GM23338 (cell line): ENCODE measurements at regions not wholly inside any gene's neighbourhood (a gene's known extent, or its start where the extent isn't known, plus 50 kb on each side); places are given as distances from the start of the nearest gene placed in this dataset.

Source experiments
- ATAC-seq: fragments of 200-7000 bp; cut with Tn5 transposase; 3 replicates; pipeline ENCODE4 v1.9.1; 2020
- DNase-seq: peaks from one replicate; pipeline ENCODE4 v3.0.0-alpha.2; 2015; ENCODE audit warnings: low spot score
- H2AFZ ChIP-seq: fragments of 200-600 bp; sonication (generic); 2 replicates; pipeline ENCODE4 v1.8.0; 2016; ENCODE audit warnings: antibody characterized with exemption, mild to moderate bottlenecking, moderate library complexity
- H3F3A ChIP-seq: fragments of 200-600 bp; sonication (generic); replicated peaks from 2 replicates; pipeline ENCODE4 v1.8.0; 2017; ENCODE audit warnings: antibody characterized with exemption, mixed run types, low read depth
- H3K27ac ChIP-seq: fragments of 200-600 bp; sonication (generic); 2 replicates; pipeline ENCODE4 v1.6.1; 2016; ENCODE audit warnings: low read depth
- H3K27me3 ChIP-seq: fragments of 200-600 bp; sonication (generic); 2 replicates; pipeline ENCODE4 v1.8.0; 2016; ENCODE audit warnings: mild to moderate bottlenecking, mixed run types, moderate library complexity; ENCODE audit not compliant: insufficient read depth
- H3K36me3 ChIP-seq: fragments of 200-600 bp; sonication (generic); 2 replicates; pipeline ENCODE4 v1.8.0; 2016; ENCODE audit warnings: mild to moderate bottlenecking; ENCODE audit not compliant: insufficient read depth
- H3K4me1 ChIP-seq: fragments of 200-600 bp; sonication (generic); 2 replicates; pipeline ENCODE4 v1.8.0; 2016; ENCODE audit warnings: mild to moderate bottlenecking, moderate library complexity; ENCODE audit not compliant: insufficient read depth
- H3K4me2 ChIP-seq: fragments of 200-600 bp; sonication (generic); 2 replicates; pipeline ENCODE4 v1.7.1; 2017; ENCODE audit warnings: mixed run types
- H3K4me3 ChIP-seq: fragments of 200-600 bp; sonication (generic); 2 replicates; pipeline ENCODE4 v1.6.1; 2016; ENCODE audit warnings: mixed run types
- H3K79me2 ChIP-seq: fragments of 200-600 bp; sonication (generic); replicated peaks from 2 replicates; pipeline ENCODE4 v1.8.0; 2017; ENCODE audit warnings: mild to moderate bottlenecking; ENCODE audit not compliant: insufficient read depth
- H3K9me2 ChIP-seq: fragments of 200-600 bp; sonication (generic); 2 replicates; pipeline ENCODE4 v1.8.0; 2017; ENCODE audit not compliant: insufficient read depth
- H4K20me1 ChIP-seq: fragments of 200-600 bp; sonication (generic); replicated peaks from 2 replicates; pipeline ENCODE4 v1.8.0; 2017; ENCODE audit warnings: mild to moderate bottlenecking; ENCODE audit not compliant: insufficient read depth
- H3K27ac Mint-ChIP-seq: 2 replicates; pipeline ENCODE4 v1.8.0; 2020; ENCODE audit warnings: inconsistent platforms, mild to moderate bottlenecking, moderate library complexity, mixed read lengths
- H3K27me3 Mint-ChIP-seq: 3 replicates; pipeline ENCODE4 v1.8.0; 2022; ENCODE audit warnings: low read depth, mild to moderate bottlenecking, moderate library complexity, mixed read lengths, inconsistent platforms; ENCODE audit not compliant: insufficient read depth, poor library complexity
- H3K36me3 Mint-ChIP-seq: 3 replicates; pipeline ENCODE4 v1.8.0; 2021; ENCODE audit warnings: low read depth, mild to moderate bottlenecking, inconsistent platforms, moderate library complexity, mixed read lengths
- H3K4me1 Mint-ChIP-seq: 3 replicates; pipeline ENCODE4 v1.8.0; 2020; ENCODE audit warnings: mild to moderate bottlenecking, inconsistent platforms, mixed read lengths
- H3K4me3 Mint-ChIP-seq: 3 replicates; pipeline ENCODE4 v1.8.0; 2021; ENCODE audit warnings: moderate library complexity, mild to moderate bottlenecking, inconsistent platforms, mixed read lengths
- H3K9me3 Mint-ChIP-seq: 3 replicates; pipeline ENCODE4 v1.8.0; 2020; ENCODE audit warnings: moderate library complexity, mild to moderate bottlenecking, inconsistent platforms, mixed read lengths
- CREB1 ChIP-seq: fragments of 250-450 bp; sonication (Bioruptor Pico); IDR thresholded peaks from 2 replicates; pipeline ENCODE4 v1.5.0; 2020; ENCODE audit warnings: low read depth, mild to moderate bottlenecking, moderate library complexity
- CTCF ChIP-seq, 2 experiments: fragments of 200-600 bp in 1 of 2; sonication (generic) in 1 of 2; conservative IDR thresholded peaks; 2 replicates each; pipeline versions ENCODE4 v1.5.1 to v1.6.1; 2016 to 2017; ENCODE audit warnings: antibody characterized with exemption in 2 of 2, low read depth in 2 of 2, mild to moderate bottlenecking in 2 of 2, moderate library complexity in 1 of 2
- ETS1 ChIP-seq: IDR thresholded peaks from 2 replicates; pipeline ENCODE4 v1.6.1; 2016; ENCODE audit warnings: antibody characterized with exemption
- EZH2 ChIP-seq: fragments of 200-600 bp; sonication (generic); IDR thresholded peaks from one replicate; pipeline ENCODE4 v1.8.0; 2017; ENCODE audit warnings: antibody characterized with exemption, mild to moderate bottlenecking, low read depth; ENCODE audit not compliant: unreplicated experiment
- EZH2phosphoT487 ChIP-seq: fragments of 200-600 bp; sonication (generic); IDR thresholded peaks from one replicate; pipeline ENCODE4 v1.8.1; 2018; ENCODE audit warnings: antibody characterized with exemption; ENCODE audit not compliant: unreplicated experiment
- NANOG ChIP-seq: IDR thresholded peaks from 2 replicates; pipeline ENCODE4 v1.6.1; 2016; ENCODE audit warnings: antibody characterized with exemption, borderline replicate concordance
- POLR2AphosphoS5 ChIP-seq: IDR thresholded peaks from 2 replicates; pipeline ENCODE4 v1.6.1; 2016; ENCODE audit warnings: antibody characterized with exemption, low read depth
- REST ChIP-seq: IDR thresholded peaks from one replicate; pipeline ENCODE4 v1.6.1; 2018; ENCODE audit warnings: antibody characterized with exemption; ENCODE audit not compliant: unreplicated experiment
- ZNF114 ChIP-seq: fragments of 250-450 bp; sonication (Bioruptor Pico); IDR thresholded peaks from 2 replicates; pipeline ENCODE4 v1.5.0; 2020; ENCODE audit warnings: mild to moderate bottlenecking, moderate library complexity
- ZNF331 ChIP-seq: fragments of 250-450 bp; sonication (Bioruptor Pico); IDR thresholded peaks from 2 replicates; pipeline ENCODE4 v1.5.0; 2020; ENCODE audit warnings: low read depth, mild to moderate bottlenecking, moderate library complexity

GRCh38 chr6:33933101-33933500 is 129.3 kb upstream of the MLN start:
- Histone ChIP-seq H2AFZ (no peak overlapping the region), H4K20me1 (no peaks in the 10 kb centered on the region), H3K9me2 (no peaks in the 10 kb centered on the region), H3K27me3 (no peaks in the 10 kb centered on the region), H3K4me3 (no peak overlapping the region), H3F3A (no peaks in the 10 kb centered on the region), H3K4me1 (peaks cover 13% of the 10 kb centered on the region), H3K4me2 (no peak overlapping the region), H3K79me2 (no peaks in the 10 kb centered on the region), H3K36me3 (no peaks in the 10 kb centered on the region), H3K27ac (no peak overlapping the region)
- peaks cover 6% of the 10 kb centered on the region; the same call in 2 of the 3 replicates for H3K36me3 Mint-ChIP-seq
- H3K4me3 Mint-ChIP-seq, result no peak overlapping the region
- peaks cover 11% of the 10 kb centered on the region for H3K4me1 Mint-ChIP-seq
- TF ChIP-seq ZNF114 (CRISPR knock-in tag), result no peak
- no peak for TF ChIP-seq CTCF (conservative IDR thresholded peaks at IDR 0.05; ENCODE audit: low read depth in 2 of 2)
- no peak for TF ChIP-seq EZH2phosphoT487
- DNase-seq (no peak), ATAC-seq (no peak)
- H3K27ac Mint-ChIP-seq, result no peak overlapping the region
- peaks cover 5% of the 10 kb centered on the region; the same call in 2 of the 3 replicates for H3K9me3 Mint-ChIP-seq
- H3K27me3 Mint-ChIP-seq, result peaks cover 6% of the 10 kb centered on the region

GRCh38 chr6:33931799-33932198 is 128.0 kb upstream of the MLN start:
- Histone ChIP-seq H3K4me1 (peaks cover 23% of the 10 kb centered on the region), H3K79me2 (no peaks in the 10 kb centered on the region), H3K27ac (no peak overlapping the region), H2AFZ (no peak overlapping the region), H3K4me2 (no peak overlapping the region), H3K36me3 (no peaks in the 10 kb centered on the region), H3K9me2 (no peaks in the 10 kb centered on the region), H3K27me3 (no peaks in the 10 kb centered on the region), H3K4me3 (no peak overlapping the region), H3F3A (no peaks in the 10 kb centered on the region), H4K20me1 (no peaks in the 10 kb centered on the region)
- Mint-ChIP-seq H3K9me3 (peaks cover 5% of the 10 kb centered on the region; the same call in 2 of the 3 replicates), H3K27ac (no peak overlapping the region), H3K4me1 (peaks cover 20% of the 10 kb centered on the region), H3K4me3 (no peak overlapping the region), H3K36me3 (peaks cover 6% of the 10 kb centered on the region; the same call in 2 of the 3 replicates), H3K27me3 (peaks cover 6% of the 10 kb centered on the region)
- TF ChIP-seq EZH2 (no peak), CREB1 (CRISPR knock-in tag) (no peak), POLR2AphosphoS5 (no peak)
- no peak for DNase-seq
- ATAC-seq, result no peak

GRCh38 chr6:33929575-33930288 is 125.9 kb upstream of the MLN start:
- DNase-seq (no peak), ATAC-seq (no peak)
- no peak overlapping the region for H3K4me3 ChIP-seq
- no peaks in the 10 kb centered on the region for H3K9me2 ChIP-seq
- H4K20me1 ChIP-seq, result no peaks in the 10 kb centered on the region
- H3K27ac ChIP-seq, result no peak overlapping the region
- H3K4me1 Mint-ChIP-seq, result peaks cover 19% of the 10 kb centered on the region
- no peak overlapping the region for H2AFZ ChIP-seq
- H3K36me3 Mint-ChIP-seq, result peaks cover 6% of the 10 kb centered on the region; the same call in 2 of the 3 replicates
- H3F3A ChIP-seq, result no peaks in the 10 kb centered on the region
- H3K27ac Mint-ChIP-seq, result no peak overlapping the region
- no peaks in the 10 kb centered on the region for H3K36me3 ChIP-seq
- H3K4me2 ChIP-seq, result no peak overlapping the region
- H3K9me3 Mint-ChIP-seq, result peaks cover 5% of the 10 kb centered on the region; the same call in 2 of the 3 replicates
- H3K27me3 Mint-ChIP-seq, result peaks cover 6% of the 10 kb centered on the region
- peaks cover 18% of the 10 kb centered on the region; the same call in 1 of the 2 replicates for H3K4me1 ChIP-seq
- H3K4me3 Mint-ChIP-seq, result no peak overlapping the region; the same call in 2 of the 3 replicates
- no peaks in the 10 kb centered on the region for H3K27me3 ChIP-seq
- H3K79me2 ChIP-seq, result no peaks in the 10 kb centered on the region
- TF ChIP-seq ZNF331 (no peak), CREB1 (CRISPR knock-in tag) (no peak), ETS1 (no peak), EZH2 (no peak), EZH2phosphoT487 (no peak), NANOG (no peak), ZNF114 (CRISPR knock-in tag) (no peak), REST (no peak)
